ENCODE measurements at regions not wholly inside any gene's neighbourhood (a gene's known extent, or its start where the extent isn't known, plus 50 kb on each side); places are given as distances from the start of the nearest gene placed in this dataset.

- no peak for TF ChIP-seq CTCF (IDR thresholded peaks at IDR 0.05)
- TF ChIP-seq POLR2AphosphoS5 (IDR thresholded peaks at IDR 0.05) = no peak
- TF ChIP-seq POLR2A (IDR thresholded peaks at IDR 0.05) = no peak
Observed at GRCh38 chr20:22003680-22004079, 298.2 kb downstream of the PAX1 start.

All from stomach (tissue), 4 donors.